Parathyroid adenoma (tissue), 2 donors: ENCODE measurements at regions not wholly inside any gene's neighbourhood (a gene's known extent, or its start where the extent isn't known, plus 50 kb on each side); places are given as distances from the start of the nearest gene placed in this dataset.

Source experiments
- H2AFZ ChIP-seq: fragments of 300-600 bp; sonication (generic); one replicate; pipeline ENCODE4 v1.7.0; 2017; ENCODE audit warnings: antibody characterized with exemption, mild to moderate bottlenecking
- H3K27ac ChIP-seq: fragments of 300-600 bp; sonication (generic); one replicate; pipeline ENCODE4 v1.7.0; 2017
- H3K27me3 ChIP-seq: fragments of 300-600 bp; sonication (generic); one replicate; pipeline ENCODE4 v1.7.0; 2017; ENCODE audit warnings: low read length; ENCODE audit not compliant: control insufficient read depth, insufficient read depth
- H3K36me3 ChIP-seq: fragments of 300-600 bp; sonication (generic); one replicate; pipeline ENCODE4 v1.7.0; 2017; ENCODE audit warnings: low read length; ENCODE audit not compliant: control insufficient read depth, insufficient read depth
- H3K4me1 ChIP-seq: fragments of 300-600 bp; sonication (generic); one replicate; pipeline ENCODE4 v1.7.0; 2017; ENCODE audit warnings: control low read depth
- H3K4me2 ChIP-seq: fragments of 300-600 bp; sonication (generic); one replicate; pipeline ENCODE4 v1.7.0; 2017; ENCODE audit warnings: low read length
- H3K4me3 ChIP-seq: fragments of 300-600 bp; sonication (generic); one replicate; pipeline ENCODE4 v1.7.0; 2017; ENCODE audit warnings: low read depth, low read length
- H3K79me2 ChIP-seq: fragments of 300-600 bp; sonication (generic); one replicate; pipeline ENCODE4 v1.7.0; 2017; ENCODE audit warnings: control low read depth
- H3K9ac ChIP-seq: fragments of 300-600 bp; sonication (generic); one replicate; pipeline ENCODE4 v1.7.0; 2017; ENCODE audit warnings: mild to moderate bottlenecking
- H3K9me3 ChIP-seq: fragments of 300-600 bp; sonication (generic); one replicate; pipeline ENCODE4 v1.7.0; 2017; ENCODE audit warnings: low read length; ENCODE audit not compliant: control insufficient read depth
- CTCF ChIP-seq: fragments of 300-600 bp; sonication (generic); IDR thresholded peaks from one replicate; pipeline ENCODE4 v1.7.0; 2017; ENCODE audit warnings: antibody characterized with exemption, mild to moderate bottlenecking
- donor health status: primary hyperparathyroidism.

DNA sequence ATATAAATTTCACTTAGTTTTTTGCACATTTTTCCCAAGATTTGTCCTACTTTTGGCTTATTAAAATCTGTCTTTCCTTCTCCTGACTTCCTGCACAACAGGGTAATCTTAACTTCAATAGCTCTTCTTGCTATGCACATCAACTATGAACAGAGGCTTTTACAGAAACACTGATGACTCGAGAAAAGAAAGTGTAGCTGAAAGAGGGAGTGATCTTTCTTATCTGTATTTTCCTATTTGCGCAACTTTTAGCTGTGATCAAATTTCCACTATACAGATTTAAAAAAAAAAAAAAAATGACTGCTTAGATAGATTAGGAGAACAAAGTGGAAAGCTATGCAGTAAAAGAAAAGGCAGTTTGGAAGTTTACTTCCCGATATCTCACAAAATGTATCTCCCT, 406.9 kb downstream of the LIG4 start:
- Histone ChIP-seq H3K4me2 (no peak overlapping the region), H3K4me3 (no peak overlapping the region), H3K79me2 (no peaks in the 10 kb centered on the region), H2AFZ (no peak overlapping the region), H3K27ac (no peak overlapping the region), H3K9me3 (no peaks in the 10 kb centered on the region), H3K4me1 (no peaks in the 10 kb centered on the region), H3K27me3 (no peaks in the 10 kb centered on the region), H3K9ac (no peak overlapping the region), H3K36me3 (no peaks in the 10 kb centered on the region)
- TF ChIP-seq CTCF = no peak

DNA sequence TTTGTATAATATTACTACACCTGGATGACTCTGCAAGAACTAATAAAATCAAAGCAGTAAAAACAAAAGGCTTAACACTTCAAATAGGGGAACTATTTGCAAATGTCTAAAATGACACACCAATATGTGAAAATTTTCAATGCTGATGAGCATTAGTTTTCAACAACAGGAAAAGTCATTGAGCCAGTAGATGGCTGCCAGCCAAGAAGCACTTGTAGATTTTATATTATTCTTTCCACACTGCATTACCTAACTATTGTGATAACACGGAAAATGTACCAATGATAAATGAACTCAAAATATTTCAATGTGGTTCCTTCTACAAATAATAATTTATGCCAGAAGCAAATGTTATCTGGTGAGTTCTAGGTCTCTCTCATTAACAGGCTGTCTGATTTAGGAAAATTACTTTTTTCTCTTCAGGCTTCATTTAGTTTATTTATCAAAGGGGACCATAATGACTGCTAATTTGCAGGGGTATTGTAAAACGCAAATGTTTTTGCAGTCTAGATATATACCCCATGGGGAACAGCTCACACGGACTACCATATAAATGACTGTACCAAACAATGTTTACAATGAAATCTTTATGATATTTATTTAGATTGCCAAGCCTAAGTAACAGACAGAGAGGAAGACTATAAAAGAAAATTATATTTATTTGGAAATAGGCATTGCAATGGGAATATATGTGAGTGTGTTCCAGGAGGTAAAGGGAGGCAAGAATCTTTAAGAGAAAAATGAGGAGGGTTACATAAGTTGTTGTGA, 407.8 kb downstream of the LIG4 start:
- Histone ChIP-seq H3K4me2 (no peak overlapping the region), H3K27ac (no peak overlapping the region), H3K36me3 (no peaks in the 10 kb centered on the region), H3K9me3 (no peaks in the 10 kb centered on the region), H2AFZ (no peak overlapping the region), H3K79me2 (no peaks in the 10 kb centered on the region), H3K4me3 (no peak overlapping the region), H3K4me1 (no peaks in the 10 kb centered on the region), H3K9ac (no peak overlapping the region), H3K27me3 (no peaks in the 10 kb centered on the region)
- TF ChIP-seq CTCF = no peak

DNA sequence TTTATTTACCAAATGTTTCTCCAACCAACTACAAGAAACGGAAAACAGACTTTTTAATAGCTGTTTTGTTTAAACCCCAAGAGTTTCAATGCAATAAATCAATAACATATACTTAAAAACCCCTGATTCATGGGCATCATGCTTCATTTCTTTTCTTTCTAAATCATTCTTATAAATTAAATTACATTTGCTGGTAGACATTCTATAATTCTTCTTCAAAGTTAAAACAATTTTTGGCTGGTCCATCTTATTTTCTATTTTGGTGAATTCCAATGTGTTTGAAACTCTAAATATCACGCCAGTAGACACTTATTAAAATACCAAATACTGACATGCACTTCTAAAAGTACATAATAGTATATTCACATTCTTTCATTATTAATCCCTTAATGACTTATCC, 408.6 kb downstream of the LIG4 start:
- no peak overlapping the region for H3K4me2 ChIP-seq
- H3K36me3 ChIP-seq = no peaks in the 10 kb centered on the region
- H3K79me2 ChIP-seq = no peaks in the 10 kb centered on the region
- no peak for TF ChIP-seq CTCF
- no peaks in the 10 kb centered on the region for H3K4me1 ChIP-seq
- H3K27ac ChIP-seq = no peak overlapping the region
- no peaks in the 10 kb centered on the region for H3K27me3 ChIP-seq
- no peak overlapping the region for H3K4me3 ChIP-seq
- no peak overlapping the region for H2AFZ ChIP-seq
- H3K9me3 ChIP-seq = no peaks in the 10 kb centered on the region
- H3K9ac ChIP-seq = no peak overlapping the region

- no peaks in the 10 kb centered on the region for H3K4me1 ChIP-seq
- no peaks in the 10 kb centered on the region for H3K36me3 ChIP-seq
- no peak overlapping the region for H3K4me3 ChIP-seq
- H3K27ac ChIP-seq = no peak overlapping the region
- TF ChIP-seq CTCF = no peak
- no peaks in the 10 kb centered on the region for H3K79me2 ChIP-seq
- no peaks in the 10 kb centered on the region for H3K27me3 ChIP-seq
- no peaks in the 10 kb centered on the region for H3K9me3 ChIP-seq
- H3K9ac ChIP-seq = no peak overlapping the region
- H2AFZ ChIP-seq = no peak overlapping the region
- no peak overlapping the region for H3K4me2 ChIP-seq
Observed at GRCh38 chr13:107803822-107804495, 411.4 kb downstream of the LIG4 start.
